ENCODE measurements at regions not wholly inside any gene's neighbourhood (a gene's known extent, or its start where the extent isn't known, plus 50 kb on each side); places are given as distances from the start of the nearest gene placed in this dataset.

DNA sequence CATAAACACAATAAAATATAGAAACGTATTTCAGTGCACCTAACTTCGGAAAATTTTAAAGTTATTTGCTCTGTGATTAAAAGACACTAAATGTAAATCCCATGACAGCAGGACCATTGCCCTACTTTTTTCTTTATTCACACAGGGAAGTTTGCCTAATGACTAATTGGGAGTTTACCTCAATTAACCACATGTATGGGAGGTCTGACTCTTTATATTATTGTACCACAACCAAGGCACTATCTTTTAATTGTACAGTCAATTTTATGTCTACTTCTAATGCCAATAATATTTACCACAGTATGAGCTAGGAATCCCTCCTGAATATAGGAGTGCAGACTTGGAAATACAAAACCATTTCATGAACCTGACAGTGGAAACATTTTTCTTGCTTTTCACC, 360.8 kb upstream of the NEGR1 start:
- TF ChIP-seq RAD21 (conservative IDR thresholded peaks at IDR 0.05 in 1 of 2, IDR thresholded peaks at IDR 0.05 in 1 of 2), result no peak
- no peak for TF ChIP-seq CTCF (IDR thresholded peaks at IDR 0.05)
- TF ChIP-seq KDM5A (IDR thresholded peaks at IDR 0.05), result no peak
- TF ChIP-seq MAZ (IDR thresholded peaks at IDR 0.05; ENCODE audit: borderline replicate concordance, low read depth, low read length), result no peak
- no peak for TF ChIP-seq ZFP36 (IDR thresholded peaks at IDR 0.05; ENCODE audit: borderline replicate concordance, partially characterized antibody)
- no peak for TF ChIP-seq CBX2 (IDR thresholded peaks at IDR 0.05; ENCODE audit: borderline replicate concordance, low read depth)
- TF ChIP-seq EP300 (IDR thresholded peaks at IDR 0.05), result no peak
- no peak for TF ChIP-seq KDM1A (IDR thresholded peaks at IDR 0.05; ENCODE audit: low read depth)
- TF ChIP-seq GATA3 (IDR thresholded peaks at IDR 0.05; ENCODE audit: borderline replicate concordance), result no peak
- no peak for TF ChIP-seq SMC3 (IDR thresholded peaks at IDR 0.05)
- TF ChIP-seq POLR2AphosphoS2 (conservative IDR thresholded peaks at IDR 0.05; ENCODE audit: low read length), result no peak
- TF ChIP-seq, protein P1, sequence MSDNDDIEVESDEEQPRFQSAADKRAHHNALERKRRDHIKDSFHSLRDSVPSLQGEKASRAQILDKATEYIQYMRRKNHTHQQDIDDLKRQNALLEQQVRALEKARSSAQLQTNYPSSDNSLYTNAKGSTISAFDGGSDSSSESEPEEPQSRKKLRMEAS (IDR thresholded peaks at IDR 0.05), result no peak
- TF ChIP-seq POLR2A (IDR thresholded peaks at IDR 0.05; ENCODE audit: low read length), result no peak
